NT2/D1 (cell line): ENCODE measurements at regions not wholly inside any gene's neighbourhood (a gene's known extent, or its start where the extent isn't known, plus 50 kb on each side); places are given as distances from the start of the nearest gene placed in this dataset.

Experiments
- SUZ12 ChIP-seq: IDR thresholded peaks from 2 replicates; pipeline ENCODE4 v1.6.1; 2011; ENCODE audit not compliant: insufficient read length, insufficient read depth; ENCODE audit errors: extremely low read depth
- YY1 ChIP-seq: IDR thresholded peaks from 2 replicates; pipeline ENCODE4 v1.6.1; 2011; ENCODE audit not compliant: insufficient read length, insufficient read depth
- ZNF274 ChIP-seq: IDR thresholded peaks from 2 replicates; pipeline ENCODE4 v1.6.1; 2011; ENCODE audit warnings: mild to moderate bottlenecking, low read depth, low read length

DNA sequence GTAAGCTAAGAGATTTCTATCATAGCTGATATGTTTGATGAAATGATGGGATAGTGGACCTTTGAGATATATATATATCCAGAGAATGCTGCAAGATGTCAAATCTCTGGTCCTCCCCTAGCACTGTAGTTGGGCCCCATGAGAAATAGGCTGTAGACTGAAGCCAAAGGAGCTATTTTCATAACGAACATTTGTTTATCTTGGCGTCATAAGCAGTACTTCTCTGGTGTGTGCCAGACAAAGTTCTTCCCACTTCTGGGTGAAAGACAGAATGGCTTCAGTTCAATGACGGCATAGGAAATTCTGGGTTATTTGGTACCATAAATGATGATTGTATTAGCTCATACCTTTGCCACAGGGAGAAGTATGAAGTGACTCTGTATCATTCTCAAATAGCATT lies 534.3 kb downstream of the SOX5 start:
- no peak for TF ChIP-seq YY1
- TF ChIP-seq ZNF274: no peak
- no peak for TF ChIP-seq SUZ12
